Sciatic nerve (tissue), 2 donors: ENCODE measurements at regions not wholly inside any gene's neighbourhood (a gene's known extent, or its start where the extent isn't known, plus 50 kb on each side); places are given as distances from the start of the nearest gene placed in this dataset.
"Not testable (repeated sequence)": the region's sequence is repeated elsewhere in the genome, so short reads cannot be mapped to it uniquely, and the experiment has no call there.

Experiments used
- ATAC-seq: fragments of 200-7000 bp; cut with Tn5 transposase; one replicate; pipeline ENCODE4 v1.9.1; 2020; ENCODE audit warnings: mild to moderate bottlenecking, moderate library complexity
- DNase-seq: peaks from one replicate; pipeline ENCODE4 v3.0.0-alpha.2; 2020; ENCODE audit warnings: low spot score
- intact Hi-C: fragments of 100-400 bp; cut with DNase I; formaldehyde crosslinking; loops from one replicate; pipeline ENCODE4 v1.14.2; 2022
- donor health status: DM: no; HTN: no; CAD: no.
- donor health status: DM: no; HTN: no; CAD: no.

DNA sequence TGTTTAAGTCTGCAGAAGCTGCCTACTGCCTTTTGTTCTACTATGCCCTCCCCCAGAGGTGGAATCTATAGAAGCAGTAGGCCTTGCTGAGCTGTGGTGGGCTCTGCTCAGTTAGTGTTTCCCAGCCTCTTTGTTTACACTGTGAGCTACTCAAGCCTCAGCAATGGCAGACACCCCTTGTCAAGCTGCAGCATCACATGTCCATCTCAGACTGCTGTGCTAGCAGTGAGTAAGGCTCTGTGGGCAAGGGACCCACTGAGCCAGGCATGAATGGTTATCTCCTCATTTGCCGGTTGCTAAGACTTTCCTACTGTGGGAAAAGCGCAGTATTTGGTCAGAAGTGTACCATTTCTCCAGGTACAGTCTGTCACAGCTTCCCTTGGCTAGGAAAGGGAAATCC is 167.4 kb upstream of the IGFBP3 start:
- DNase-seq, intact Hi-C loops, ATAC-seq: not testable (repeated sequence)

DNA sequence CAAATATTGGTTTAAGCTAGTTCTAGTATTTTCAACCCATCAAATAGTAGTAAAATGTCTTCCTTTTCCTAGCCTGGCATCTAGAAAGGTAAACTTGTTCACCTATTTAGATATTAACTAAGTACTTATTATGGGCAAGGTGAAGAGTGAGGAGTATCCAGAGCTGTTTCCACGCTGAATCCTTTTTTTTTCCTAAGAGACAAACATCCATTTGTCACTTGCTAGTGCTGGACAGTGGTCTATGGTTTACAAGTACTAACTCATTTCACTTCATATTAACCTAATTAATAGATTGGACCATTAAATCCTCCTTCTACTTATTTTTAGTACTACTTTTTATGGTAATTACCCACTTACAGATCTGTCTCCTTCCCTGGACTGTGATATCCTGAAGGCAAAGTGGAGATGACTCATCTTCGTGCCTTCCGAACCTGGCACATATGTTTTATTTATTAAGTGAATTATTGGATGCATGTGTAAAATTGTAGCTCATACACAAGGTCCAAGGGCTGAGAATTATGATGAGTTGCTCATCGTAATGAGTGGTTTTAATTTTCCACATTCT is 159.6 kb upstream of the IGFBP3 start:
- DNase-seq (no peak), ATAC-seq (no peak)
- intact Hi-C loops = no loop called here

DNA sequence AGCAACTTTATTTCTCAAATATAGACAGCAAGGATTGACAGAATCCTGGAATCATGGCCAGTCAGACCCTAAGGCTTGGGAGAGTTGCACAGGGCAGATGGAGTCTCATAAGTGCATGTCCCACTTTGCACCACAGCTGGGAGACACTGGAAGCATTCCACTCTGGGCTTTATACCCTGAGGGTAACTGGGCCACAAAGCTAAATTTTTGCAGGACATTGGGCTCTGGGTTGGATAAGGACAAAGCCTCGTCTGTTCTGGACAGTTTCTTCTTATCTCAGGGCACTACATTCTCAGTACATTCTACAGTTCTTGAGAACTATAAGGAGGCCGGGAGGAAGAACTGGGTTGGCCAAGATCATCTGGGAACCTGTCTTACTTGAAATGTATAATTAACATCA is 158.3 kb upstream of the IGFBP3 start:
- intact Hi-C loops = no loop called here
- ATAC-seq = no peak
- DNase-seq = no peak

DNA sequence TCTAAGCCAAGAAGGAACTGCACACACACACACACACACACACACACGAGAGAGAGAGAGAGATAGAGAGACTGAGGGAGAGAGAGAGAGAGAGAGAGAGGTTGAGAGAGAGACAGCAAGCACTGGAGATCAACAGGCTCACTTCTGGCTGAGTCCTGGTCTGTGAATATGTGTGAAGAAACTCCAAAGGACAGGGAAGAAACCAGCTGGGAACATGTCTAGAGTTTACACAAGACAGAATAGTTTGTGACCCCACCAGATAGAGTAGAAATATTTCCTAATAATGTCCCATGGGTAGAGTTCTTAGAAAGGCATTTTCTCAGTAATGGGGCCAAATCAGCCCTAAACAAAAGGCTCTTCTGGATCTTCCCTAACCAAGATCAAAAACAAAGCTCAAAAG is 155.5 kb upstream of the IGFBP3 start:
- ATAC-seq (peak; percentile 76), DNase-seq (no peak)
- intact Hi-C loops = no loop called here

DNA sequence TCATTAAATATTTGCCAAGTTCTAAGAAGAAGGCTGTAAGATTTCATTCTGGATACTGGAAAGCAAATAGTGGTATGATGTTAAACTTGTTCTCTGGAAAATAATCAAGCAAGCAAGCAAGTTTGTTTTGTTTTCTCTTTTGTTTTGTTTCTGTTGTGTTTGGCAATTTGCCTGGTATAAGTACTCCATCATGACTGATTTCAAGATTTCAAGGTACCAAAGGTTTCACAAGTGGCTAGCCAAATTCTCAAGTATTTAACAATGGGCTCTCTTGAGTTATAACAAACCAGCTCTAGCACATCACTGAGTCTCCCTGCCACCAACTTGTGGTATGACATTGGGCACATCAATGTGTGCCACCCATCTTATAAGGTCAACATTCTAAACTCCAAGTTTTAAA is 151.7 kb upstream of the IGFBP3 start:
- no peak for DNase-seq
- intact Hi-C loops = no loop called here
- no peak for ATAC-seq

DNA sequence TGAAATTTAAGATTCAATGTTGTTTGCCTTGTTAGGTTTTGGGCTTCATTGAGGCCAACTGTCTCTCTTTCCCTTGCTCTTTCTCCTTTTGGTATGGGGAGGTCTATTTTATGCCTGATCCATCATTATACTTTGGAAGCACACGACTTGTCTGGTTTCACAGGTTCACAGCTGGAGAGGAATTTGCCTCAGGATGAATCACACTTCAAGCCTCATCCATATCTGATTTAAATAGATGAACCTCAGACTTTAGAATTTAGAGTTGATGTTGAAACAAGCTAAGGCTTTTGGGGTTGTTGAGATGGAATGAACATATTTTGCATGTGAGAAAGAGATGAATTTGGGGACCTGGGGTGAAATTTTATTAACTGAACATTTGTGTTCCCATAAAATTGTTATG is 150.5 kb upstream of the IGFBP3 start:
- ATAC-seq (no peak), DNase-seq (no peak)
- intact Hi-C loops = no loop called here

DNA sequence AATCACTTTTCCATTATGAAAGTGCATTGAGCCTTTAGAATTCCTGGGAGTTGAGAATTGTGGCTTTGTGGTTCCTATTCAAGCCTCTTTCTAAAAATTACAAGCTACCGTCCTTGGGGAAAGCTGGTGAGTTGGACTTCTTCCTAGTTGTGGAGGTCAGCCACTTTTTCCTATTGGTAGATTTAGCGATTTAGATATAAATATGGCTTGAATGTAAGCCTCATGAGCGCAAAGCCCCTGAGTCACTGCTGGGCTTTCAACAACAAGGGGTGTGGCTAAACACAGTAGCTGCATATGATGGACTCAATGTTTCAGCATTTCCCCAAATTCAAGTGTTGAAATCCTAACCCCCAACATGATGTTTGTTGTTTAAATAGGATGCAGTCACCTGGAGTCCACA is 150.0 kb upstream of the IGFBP3 start:
- intact Hi-C loops = no loop called here
- DNase-seq (no peak), ATAC-seq (no peak)

DNA sequence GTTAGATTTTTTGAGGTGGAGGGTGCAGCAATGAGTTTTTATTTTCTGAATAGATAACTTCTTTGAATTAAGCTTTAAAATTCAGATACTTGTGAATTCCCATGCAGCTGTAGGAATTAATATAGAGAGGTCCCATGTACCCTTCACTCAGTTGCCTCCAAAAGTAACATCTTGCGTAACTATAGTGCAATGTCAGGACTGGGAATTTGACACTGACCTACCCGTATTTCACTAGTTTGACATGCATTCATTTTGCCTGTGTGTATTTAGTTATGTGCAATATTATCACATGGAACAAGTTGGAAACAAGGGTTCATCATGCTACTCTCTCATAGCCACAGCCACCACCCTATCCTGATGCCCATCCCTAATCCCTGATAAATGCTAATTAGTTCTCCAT is 147.1 kb upstream of the IGFBP3 start:
- intact Hi-C loops = no loop called here
- no peak for DNase-seq
- no peak for ATAC-seq

DNA sequence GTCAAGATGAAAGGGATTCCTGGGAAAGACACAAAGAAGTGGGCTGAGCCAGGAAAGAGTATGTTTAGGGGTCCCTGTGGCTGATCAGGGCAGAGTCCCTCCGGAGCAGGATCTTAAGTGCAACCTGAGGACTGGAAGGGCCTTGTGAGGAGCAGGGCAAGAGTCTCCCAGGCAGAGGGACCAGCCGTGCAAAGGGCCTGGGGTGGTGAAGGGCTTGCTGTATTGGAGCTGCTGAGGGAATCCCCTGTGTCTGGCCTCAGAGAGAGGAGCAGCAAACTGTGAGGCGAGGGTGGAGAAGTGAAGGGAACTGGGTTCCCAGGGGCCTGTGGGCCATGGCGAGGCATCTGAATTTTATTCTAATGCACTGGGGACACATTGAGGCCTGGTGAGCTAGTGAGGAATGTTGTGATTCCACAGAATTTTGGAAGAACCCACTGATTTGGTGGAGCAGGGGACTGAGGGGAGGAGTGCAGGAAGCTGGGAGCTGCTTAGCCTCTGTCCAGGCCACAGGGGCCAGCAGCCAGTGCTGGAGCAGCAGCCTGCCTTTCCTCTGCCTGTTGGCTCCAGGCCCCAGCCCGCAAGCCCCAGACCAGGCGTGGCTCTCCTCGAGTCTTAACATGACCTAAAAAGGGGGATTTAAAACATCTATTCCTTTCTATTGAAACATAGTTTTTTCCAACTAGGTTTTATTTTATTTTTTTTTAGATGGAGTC is 138.4 kb upstream of the IGFBP3 start:
- ATAC-seq (peak; percentile 95), DNase-seq (peak; percentile 73)
- intact Hi-C loops = no loop called here

DNA sequence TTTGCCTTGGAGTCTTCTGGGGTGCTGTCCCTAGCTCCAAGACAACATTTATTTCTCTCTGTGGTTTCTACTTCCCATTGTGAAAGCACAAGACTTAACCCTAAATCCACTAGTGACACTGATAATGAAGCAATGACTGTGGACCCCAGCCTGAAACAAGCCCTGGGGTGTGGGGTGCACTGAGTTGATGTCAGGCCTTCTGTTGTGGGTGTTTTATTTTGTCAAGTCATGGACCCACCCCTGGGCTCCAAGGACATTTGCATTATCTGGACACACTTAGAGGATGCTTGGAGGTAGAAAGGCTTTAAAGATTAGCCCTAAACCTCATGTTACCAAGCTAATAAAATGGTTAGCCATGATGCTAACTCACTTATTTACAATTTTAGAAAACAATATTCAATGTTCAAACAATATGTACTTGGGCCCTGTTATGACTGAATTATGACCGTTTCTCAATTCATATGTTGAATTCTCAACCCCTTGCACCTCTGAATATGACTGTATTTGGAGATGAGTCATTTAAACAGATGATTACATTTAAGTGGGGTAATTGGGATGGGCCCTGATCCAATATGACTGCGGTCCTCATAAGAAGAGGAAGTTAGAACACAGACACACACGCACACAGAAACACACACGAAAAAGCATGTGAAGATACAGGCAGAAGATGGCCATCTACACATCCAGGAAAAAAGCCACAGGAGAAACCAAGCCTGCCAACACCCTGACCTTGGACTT is 137.2 kb upstream of the IGFBP3 start:
- ATAC-seq = no peak
- intact Hi-C loops = no loop called here
- DNase-seq = no peak

DNA sequence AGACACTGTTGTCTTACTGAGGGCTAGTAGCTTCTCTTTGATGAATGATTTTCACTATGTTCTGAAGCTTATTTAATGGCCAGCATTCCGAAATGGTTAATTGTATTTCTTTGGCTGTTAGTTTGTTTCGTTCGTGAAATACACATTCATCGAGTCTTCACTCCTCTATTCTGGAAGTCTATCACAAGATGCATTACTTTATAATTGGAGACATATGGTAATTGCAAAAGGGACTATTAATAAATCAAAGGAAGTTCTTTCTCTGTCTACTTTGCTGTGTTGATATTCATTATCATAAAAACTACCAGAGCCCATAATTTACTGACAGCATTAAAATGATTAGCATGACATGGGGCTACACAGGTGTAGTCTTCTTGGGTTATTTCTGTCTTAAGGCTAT is 133.8 kb upstream of the IGFBP3 start:
- DNase-seq = no peak
- ATAC-seq = no peak
- intact Hi-C loops = no loop called here

DNA sequence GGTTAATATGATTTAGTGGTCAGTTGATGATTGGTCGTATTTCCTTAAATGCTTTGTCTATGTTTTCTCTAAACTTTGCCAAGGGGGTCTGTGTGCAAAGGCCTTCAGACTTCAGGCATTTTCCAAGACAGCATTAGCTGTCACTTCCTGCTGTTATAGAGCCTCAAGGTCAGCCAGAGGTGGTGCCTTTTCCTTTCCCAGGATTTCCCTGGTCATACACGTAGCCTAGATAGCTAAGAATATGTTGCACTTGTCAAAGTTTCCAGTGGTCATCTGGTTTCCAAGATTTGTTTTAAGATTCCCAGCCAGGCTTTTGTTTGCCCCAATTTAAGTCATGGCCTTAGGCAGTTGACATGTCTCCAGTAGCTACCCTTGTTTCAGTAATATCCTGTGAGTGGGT is 133.2 kb upstream of the IGFBP3 start:
- peak; percentile 34 for ATAC-seq
- no peak for DNase-seq
- intact Hi-C loops = no loop called here

DNA sequence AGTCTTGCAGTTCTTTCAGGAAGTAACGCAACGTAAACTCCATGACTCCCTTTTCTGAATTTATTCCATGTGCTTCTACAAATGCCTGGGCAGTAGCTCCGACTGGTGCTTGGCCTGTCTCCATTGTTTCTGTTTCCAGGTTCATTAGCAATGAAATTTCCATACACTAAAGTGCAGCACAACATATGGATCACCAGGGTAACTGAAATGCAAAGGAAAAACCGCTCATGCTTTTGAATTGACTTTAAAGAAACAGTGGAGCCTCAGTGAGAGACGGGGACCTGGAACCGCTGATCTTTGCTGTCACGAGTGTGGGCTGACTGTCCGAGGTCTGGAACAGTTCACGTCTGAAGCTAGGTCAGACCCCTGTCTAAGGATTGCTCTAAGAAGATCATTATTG is 126.5 kb upstream of the IGFBP3 start:
- ATAC-seq (no peak), DNase-seq (no peak)
- intact Hi-C loops = no loop called here

DNA sequence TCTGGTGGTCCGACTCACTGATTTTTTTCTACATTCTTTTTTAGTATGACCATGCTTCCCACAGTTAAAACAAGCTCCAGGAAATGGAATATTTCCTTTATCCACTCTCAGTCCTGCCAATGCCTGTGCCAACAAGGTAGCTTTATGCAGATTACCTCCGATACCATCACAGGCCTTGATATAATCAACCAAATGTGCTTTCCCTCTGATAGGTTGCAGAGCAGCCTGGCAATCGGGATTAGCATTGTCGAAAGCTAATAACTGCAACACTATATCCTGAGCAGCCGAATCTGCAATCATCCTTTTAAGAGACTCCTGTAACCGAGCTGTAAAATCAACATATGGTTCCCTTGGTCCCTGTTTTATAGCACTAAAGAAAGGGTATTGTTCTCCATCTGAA is 122.3 kb upstream of the IGFBP3 start:
- ATAC-seq, intact Hi-C loops: not testable (repeated sequence)

DNA sequence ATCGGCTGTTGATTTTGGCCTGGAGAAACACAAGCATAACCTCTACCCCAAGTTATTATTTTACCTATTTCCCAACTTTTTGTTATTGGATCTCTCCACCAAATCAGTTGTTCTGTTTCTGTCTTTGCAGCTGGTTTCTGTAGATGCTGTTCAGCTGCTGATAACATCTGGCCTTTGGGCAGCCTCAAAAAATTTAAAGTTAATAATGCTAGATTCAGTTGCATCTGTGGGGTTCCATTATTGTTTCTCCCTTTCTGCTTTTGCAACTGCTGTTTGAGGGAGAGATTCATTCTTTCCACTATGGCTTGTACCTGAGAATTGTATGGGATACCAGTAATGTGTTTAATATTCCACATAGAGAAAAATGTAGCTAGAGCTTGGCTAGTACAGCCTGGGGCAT is 118.7 kb upstream of the IGFBP3 start:
- DNase-seq, intact Hi-C loops: not testable (repeated sequence)

More for the DNA sequence above, 122.3 kb upstream of the IGFBP3 start:
- not testable (repeated sequence) for DNase-seq

DNA sequence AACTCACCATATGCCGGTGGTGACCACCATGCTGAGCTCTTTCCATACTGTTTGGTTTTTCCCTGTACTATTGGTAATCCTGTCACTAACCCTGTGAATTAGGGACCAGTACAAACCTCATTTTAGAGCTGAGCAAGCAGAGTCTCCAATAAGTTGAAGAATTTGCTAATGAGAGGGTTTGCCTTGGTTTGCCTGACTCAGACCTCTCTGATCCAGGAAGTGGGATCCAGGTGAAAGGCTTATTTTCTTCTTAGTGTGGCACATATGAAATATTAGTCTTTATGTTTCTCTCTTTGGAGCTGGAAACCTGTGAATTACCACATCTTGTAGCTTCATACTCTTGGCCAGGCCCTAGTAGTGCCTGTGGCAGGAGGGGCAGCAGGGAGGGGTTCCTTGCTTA is 114.1 kb upstream of the IGFBP3 start:
- DNase-seq (no peak), ATAC-seq (no peak)
- intact Hi-C loops = no loop called here

More for the DNA sequence above, 118.7 kb upstream of the IGFBP3 start:
- ATAC-seq = not testable (repeated sequence)

DNA sequence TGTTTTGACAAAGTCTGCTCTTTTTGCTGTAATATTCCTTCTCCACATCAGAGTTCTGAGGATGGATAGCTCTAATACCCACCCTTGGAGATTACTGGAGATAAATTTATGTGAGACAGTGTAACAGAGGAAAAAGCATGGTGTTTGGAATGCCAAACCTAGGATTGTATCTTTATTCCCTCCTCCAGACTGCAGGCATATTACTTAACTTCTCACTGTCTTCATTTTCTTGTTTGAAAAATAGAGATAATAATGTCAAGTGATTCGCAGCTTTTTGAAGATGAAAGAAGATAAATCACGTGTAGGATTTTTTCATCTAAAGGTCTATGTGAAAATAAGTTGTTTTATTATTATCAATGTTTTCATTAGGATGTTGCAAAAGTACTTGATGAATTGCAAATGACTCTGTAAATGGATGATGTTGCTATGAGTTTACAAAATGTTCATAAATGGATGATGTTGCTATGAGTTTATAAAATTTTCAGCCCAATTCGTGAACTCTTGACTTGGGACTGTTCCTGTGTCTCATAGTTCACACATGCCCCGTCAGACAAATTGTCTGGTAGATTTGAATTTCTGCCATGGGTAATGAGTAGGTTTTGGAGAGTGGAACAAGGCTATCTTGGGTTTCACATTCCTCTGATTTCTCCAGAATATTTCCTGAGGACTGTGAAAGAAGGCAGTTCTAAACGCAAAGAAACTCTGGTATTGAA is 113.1 kb upstream of the IGFBP3 start:
- intact Hi-C loops = no loop called here
- no peak for ATAC-seq
- DNase-seq = no peak

DNA sequence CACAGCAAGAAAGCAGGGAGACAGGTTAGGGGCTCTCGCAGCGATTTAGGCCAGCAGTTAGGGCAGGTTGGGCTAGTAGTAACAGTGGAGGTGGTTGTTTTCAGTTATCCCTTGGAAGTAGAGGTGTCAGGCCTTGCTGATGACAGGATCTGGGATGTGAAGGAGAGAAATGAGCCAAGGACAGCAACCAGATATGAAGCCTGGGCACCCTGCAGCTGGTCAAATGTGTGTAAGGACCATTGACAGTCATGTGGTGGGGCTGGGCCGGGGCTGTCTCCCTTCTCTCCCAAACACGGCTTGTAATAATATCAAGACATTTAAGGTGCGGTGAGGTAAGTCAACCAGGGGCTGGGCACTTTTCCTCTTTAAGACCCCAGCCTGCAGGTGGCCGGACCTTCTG is 112.5 kb upstream of the IGFBP3 start:
- intact Hi-C loops = no loop called here
- DNase-seq (no peak), ATAC-seq (no peak)

DNA sequence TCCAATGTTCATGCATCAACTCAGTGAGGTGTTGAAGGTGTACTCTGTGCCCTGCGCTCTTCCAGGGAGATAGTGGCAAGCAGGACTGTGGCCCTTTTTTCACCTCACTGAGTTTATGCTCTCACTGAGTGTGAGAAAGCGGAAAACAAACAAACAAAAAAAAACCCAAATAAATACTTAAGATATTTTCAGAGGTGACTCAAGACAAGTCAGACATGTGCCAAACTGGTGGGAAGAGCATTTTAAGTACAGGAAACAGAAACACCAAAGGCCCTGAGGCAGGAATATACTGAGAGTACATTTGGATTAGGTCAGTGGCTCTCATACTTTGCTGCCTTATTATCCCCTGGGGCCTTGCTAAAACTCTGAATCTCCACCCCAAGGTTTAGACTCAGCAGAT is 111.9 kb upstream of the IGFBP3 start:
- ATAC-seq = no peak
- DNase-seq = no peak
- intact Hi-C loops = no loop called here

DNA sequence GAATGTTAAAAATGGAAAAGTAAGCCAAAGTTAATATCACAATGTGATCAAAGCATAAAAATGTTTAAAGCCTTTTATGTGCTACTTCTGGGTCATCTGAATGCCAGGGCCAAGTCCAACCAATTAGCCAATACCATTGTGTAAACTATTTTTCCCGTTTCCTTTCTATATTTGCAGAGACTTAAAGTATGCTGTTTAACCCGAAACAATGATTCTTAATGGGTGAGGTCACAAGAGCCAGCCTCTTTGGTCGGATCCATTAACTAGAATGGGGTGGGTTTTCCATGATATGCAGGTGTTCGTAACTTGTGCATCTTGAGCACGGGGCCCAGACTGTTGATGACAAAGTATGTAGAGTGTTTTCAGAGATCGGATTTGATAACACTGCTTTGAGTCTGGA is 111.3 kb upstream of the IGFBP3 start:
- ATAC-seq (no peak), DNase-seq (no peak)
- intact Hi-C loops = no loop called here
